CD14-positive monocyte (primary cell): ENCODE measurements at regions not wholly inside any gene's neighbourhood (a gene's known extent, or its start where the extent isn't known, plus 50 kb on each side); places are given as distances from the start of the nearest gene placed in this dataset.

Experiments used
- DNase-seq, 3 donors: peaks; one replicate each; pipeline ENCODE4 v3.0.0-alpha.2; 2011 to 2022
- H2AFZ ChIP-seq: 2 replicates; pipeline ENCODE4 v1.6.0; 2012; ENCODE audit warnings: mild to moderate bottlenecking, low read depth, low read length, inconsistent platforms; ENCODE audit not compliant: insufficient read depth, poor library complexity, severe bottlenecking
- H3K27ac ChIP-seq, 2 donors: 1 replicate in 1 of 2; 2 replicates in 1 of 2; pipeline ENCODE4 v1.5.1; 2012 to 2013; ENCODE audit warnings: low read length in 2 of 2, control low read depth in 1 of 2, inconsistent platforms in 1 of 2, low read depth in 1 of 2, mild to moderate bottlenecking in 1 of 2
- H3K27me3 ChIP-seq, 2 donors: one replicate each; pipeline versions ENCODE4 v1.6.0 to v1.6.1; 2011 to 2013; ENCODE audit warnings: low read length in 2 of 2; ENCODE audit not compliant: control insufficient read depth in 2 of 2, insufficient read depth in 2 of 2
- H3K36me3 ChIP-seq, 2 donors: replicated peaks in 1 of 2; 1 replicate in 1 of 2; 2 replicates in 1 of 2; pipeline versions ENCODE4 v1.5.1 to v1.6.1; 2012 to 2013; ENCODE audit warnings: low read length in 2 of 2, control low read depth in 1 of 2, inconsistent platforms in 1 of 2, mild to moderate bottlenecking in 1 of 2; ENCODE audit not compliant: insufficient read depth in 2 of 2, control insufficient read depth in 1 of 2
- H3K4me1 ChIP-seq, 2 donors: 1 replicate in 1 of 2; 2 replicates in 1 of 2; pipeline versions ENCODE4 v1.5.1 to v1.6.1; 2012 to 2013; ENCODE audit warnings: low read length in 2 of 2, control low read depth in 1 of 2, inconsistent platforms in 1 of 2, mild to moderate bottlenecking in 1 of 2, moderate library complexity in 1 of 2; ENCODE audit not compliant: insufficient read depth in 2 of 2, control insufficient read depth in 1 of 2
- H3K4me2 ChIP-seq: replicated peaks from 2 replicates; pipeline ENCODE3; 2012; ENCODE audit warnings: low read length, moderate library complexity, mild to moderate bottlenecking; ENCODE audit not compliant: poor library complexity, severe bottlenecking; ENCODE audit errors: extremely low read depth
- H3K4me3 ChIP-seq, 3 experiments: fragments of 200-600 bp in 1 of 3; sonication (generic) in 1 of 3; replicated peaks in 1 of 3; 1 replicate in 2 of 3; 2 replicates in 1 of 3; pipeline ENCODE4 v1.5.1; 2011 to 2013; ENCODE audit warnings: low read length in 3 of 3, mild to moderate bottlenecking in 3 of 3, control low read depth in 2 of 3, low read depth in 2 of 3, inconsistent platforms in 1 of 3, moderate library complexity in 1 of 3
- H3K79me2 ChIP-seq: 2 replicates; pipeline ENCODE4 v1.6.0; 2012; ENCODE audit warnings: mild to moderate bottlenecking, control low read depth, inconsistent platforms, low read length, moderate library complexity; ENCODE audit not compliant: insufficient read depth
- H3K9ac ChIP-seq: 2 replicates; pipeline ENCODE4 v1.6.0; 2017; ENCODE audit warnings: low read length, mild to moderate bottlenecking; ENCODE audit not compliant: insufficient read depth, poor library complexity, severe bottlenecking
- H3K9me3 ChIP-seq, 2 donors: replicated peaks in 1 of 2; 1 replicate in 1 of 2; 2 replicates in 1 of 2; pipeline versions ENCODE4 v1.5.1 to v1.6.1; 2012 to 2013; ENCODE audit warnings: low read length in 2 of 2, control low read depth in 1 of 2; ENCODE audit not compliant: control insufficient read depth in 1 of 2, insufficient read depth in 1 of 2
- H4K20me1 ChIP-seq: 2 replicates; pipeline ENCODE4 v1.6.0; 2012; ENCODE audit warnings: mild to moderate bottlenecking, low read length, control low read depth, moderate library complexity; ENCODE audit not compliant: insufficient read depth
- H3K27ac Mint-ChIP-seq, 7 donors: one replicate each; pipeline ENCODE4 v1.8.0; 2020; ENCODE audit warnings: mild to moderate bottlenecking in 7 of 7, mixed read lengths in 7 of 7, moderate library complexity in 6 of 7, inconsistent platforms in 2 of 7
- H3K27me3 Mint-ChIP-seq, 3 donors: one replicate each; pipeline ENCODE4 v1.8.0; 2021 to 2022; ENCODE audit warnings: low read depth in 3 of 3, mild to moderate bottlenecking in 3 of 3, mixed read lengths in 3 of 3, moderate library complexity in 3 of 3, inconsistent platforms in 1 of 3
- H3K36me3 Mint-ChIP-seq, 2 donors: one replicate each; pipeline ENCODE4 v1.8.0; 2020; ENCODE audit warnings: mixed read lengths in 2 of 2, inconsistent platforms in 1 of 2, mild to moderate bottlenecking in 1 of 2
- H3K4me1 Mint-ChIP-seq: one replicate; pipeline ENCODE4 v1.8.0; 2020; ENCODE audit warnings: mild to moderate bottlenecking, mixed read lengths
- H3K4me3 Mint-ChIP-seq, 2 donors: one replicate each; pipeline ENCODE4 v1.8.0; 2020; ENCODE audit warnings: mild to moderate bottlenecking in 2 of 2, mixed read lengths in 2 of 2, moderate library complexity in 1 of 2
- H3K9me3 Mint-ChIP-seq, 7 donors: one replicate each; pipeline ENCODE4 v1.8.0; 2020 to 2022; ENCODE audit warnings: mixed read lengths in 7 of 7, mild to moderate bottlenecking in 6 of 7, moderate library complexity in 6 of 7, inconsistent platforms in 2 of 7
- WGBS: methylation state at CpG from one replicate; pipeline ENCODE4 v1.1.5; 2013; ENCODE audit warnings: missing lambda C conversion rate; ENCODE audit not compliant: insufficient coverage; 5-methylcytosine and 5-hydroxymethylcytosine counted together
- intact Hi-C, 2 donors: fragments of 100-400 bp; cut with micrococcal nuclease; formaldehyde crosslinking; loops; one replicate each; pipeline versions ENCODE4 v1.15.0 to v1.15.1; 2023
- TF ChIP-seq, protein P1 (sequence below): fragments of 200-600 bp; IDR thresholded peaks from one replicate; pipeline ENCODE4 v1.8.0; 2022; ENCODE audit warnings: antibody characterized with exemption, mild to moderate bottlenecking

- no peaks in the 10 kb centered on the region for H3K4me1 Mint-ChIP-seq
- Histone ChIP-seq H3K27me3 (peaks cover 0 to 5% of the 10 kb centered on the region in 2 donors), H3K79me2 (no peaks in the 10 kb centered on the region), H3K9ac (no peak overlapping the region), H3K4me3 (peak overlapping the region in 1 of 3 experiments; percentile 2), H3K9me3 (no peaks in the 10 kb centered on the region), H4K20me1 (no peaks in the 10 kb centered on the region), H3K4me1 (peaks cover 8 to 9% of the 10 kb centered on the region in 2 donors), H2AFZ (no peak overlapping the region), H3K4me2 (peak overlapping the region; percentile 19), H3K36me3 (no peaks in the 10 kb centered on the region), H3K27ac (no peak overlapping the region)
- no peaks in the 10 kb centered on the region for H3K36me3 Mint-ChIP-seq
- H3K27me3 Mint-ChIP-seq, result no peaks in the 10 kb centered on the region
- peak overlapping the region in 1 of 7 donors; percentile 35 for H3K27ac Mint-ChIP-seq
- no peak overlapping the region for H3K4me3 Mint-ChIP-seq
- H3K9me3 Mint-ChIP-seq, result peaks cover 0 to 2% (median 0%) of the 10 kb centered on the region in 7 donors
- WGBS, result no CpG with 5 or more reads among the region's 4 CpGs
- intact Hi-C loops, result no loop called here
- TF ChIP-seq, protein P1, sequence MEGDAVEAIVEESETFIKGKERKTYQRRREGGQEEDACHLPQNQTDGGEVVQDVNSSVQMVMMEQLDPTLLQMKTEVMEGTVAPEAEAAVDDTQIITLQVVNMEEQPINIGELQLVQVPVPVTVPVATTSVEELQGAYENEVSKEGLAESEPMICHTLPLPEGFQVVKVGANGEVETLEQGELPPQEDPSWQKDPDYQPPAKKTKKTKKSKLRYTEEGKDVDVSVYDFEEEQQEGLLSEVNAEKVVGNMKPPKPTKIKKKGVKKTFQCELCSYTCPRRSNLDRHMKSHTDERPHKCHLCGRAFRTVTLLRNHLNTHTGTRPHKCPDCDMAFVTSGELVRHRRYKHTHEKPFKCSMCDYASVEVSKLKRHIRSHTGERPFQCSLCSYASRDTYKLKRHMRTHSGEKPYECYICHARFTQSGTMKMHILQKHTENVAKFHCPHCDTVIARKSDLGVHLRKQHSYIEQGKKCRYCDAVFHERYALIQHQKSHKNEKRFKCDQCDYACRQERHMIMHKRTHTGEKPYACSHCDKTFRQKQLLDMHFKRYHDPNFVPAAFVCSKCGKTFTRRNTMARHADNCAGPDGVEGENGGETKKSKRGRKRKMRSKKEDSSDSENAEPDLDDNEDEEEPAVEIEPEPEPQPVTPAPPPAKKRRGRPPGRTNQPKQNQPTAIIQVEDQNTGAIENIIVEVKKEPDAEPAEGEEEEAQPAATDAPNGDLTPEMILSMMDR, result no peak
- DNase-seq, result peak in 2 of 3 donors; percentile 29 to 59
Measured at GRCh38 chr12:78636231-78636855, 228.2 kb upstream of the SYT1 start.

DNA sequence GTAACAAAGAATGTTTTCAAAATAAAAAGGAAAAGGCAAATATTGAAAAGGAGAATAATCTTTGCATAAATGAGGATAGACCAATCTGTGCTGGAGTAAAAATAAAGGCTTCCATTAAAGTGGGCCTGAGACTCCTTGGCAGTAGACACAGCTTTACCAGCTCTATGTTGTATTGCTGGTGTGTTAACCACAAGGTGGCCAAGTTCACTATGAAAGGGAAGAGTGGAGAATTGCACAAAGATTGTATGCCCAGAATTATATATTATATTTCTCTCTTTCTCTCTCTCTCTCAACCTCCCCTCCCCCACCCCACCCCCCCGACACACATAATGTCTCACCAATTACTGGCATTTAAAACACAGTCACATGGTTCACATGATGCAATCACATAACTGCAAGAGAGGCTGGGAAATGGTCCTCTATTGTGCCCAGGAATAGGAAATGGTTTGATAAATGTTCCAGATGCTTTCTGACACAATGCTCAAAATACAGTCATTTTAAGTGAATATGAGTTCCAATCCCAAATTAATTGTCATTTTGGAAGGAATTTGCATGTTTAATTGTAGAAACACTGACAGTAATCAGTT lies 222.6 kb upstream of the SYT1 start:
- H3K27me3 Mint-ChIP-seq, result peaks cover 0 to 3% (median 0%) of the 10 kb centered on the region in 3 donors
- H3K27ac ChIP-seq, result no peak overlapping the region
- H3K9me3 ChIP-seq, result no peaks in the 10 kb centered on the region
- no peaks in the 10 kb centered on the region for H3K4me1 Mint-ChIP-seq
- peaks cover 0 to 2% of the 10 kb centered on the region in 2 donors for H3K27me3 ChIP-seq
- H3K9me3 Mint-ChIP-seq, result peaks cover 0 to 6% (median 0%) of the 10 kb centered on the region in 7 donors
- H3K36me3 Mint-ChIP-seq, result no peaks in the 10 kb centered on the region
- H4K20me1 ChIP-seq, result no peaks in the 10 kb centered on the region
- TF ChIP-seq, protein P1, result no peak
- no peak overlapping the region for H2AFZ ChIP-seq
- H3K4me3 Mint-ChIP-seq, result no peak overlapping the region
- no peaks in the 10 kb centered on the region for H3K36me3 ChIP-seq
- no peak overlapping the region for H3K4me2 ChIP-seq
- no peak overlapping the region for H3K9ac ChIP-seq
- H3K79me2 ChIP-seq, result no peaks in the 10 kb centered on the region
- no peak overlapping the region for H3K27ac Mint-ChIP-seq
- H3K4me3 ChIP-seq, result no peak overlapping the region
- DNase-seq, result no peak
- intact Hi-C loops, result no loop called here
- H3K4me1 ChIP-seq, result no peaks in the 10 kb centered on the region
- no CpG with 5 or more reads among the region's 1 CpG for WGBS
